G401 (cell line): ENCODE measurements at regions not wholly inside any gene's neighbourhood (a gene's known extent, or its start where the extent isn't known, plus 50 kb on each side); places are given as distances from the start of the nearest gene placed in this dataset.

Experiments used
- DNase-seq: peaks from one replicate; pipeline ENCODE4 v3.0.0-alpha.2; 2015; ENCODE audit warnings: low spot score
- in situ Hi-C: cut with HindIII; loops from 2 replicates; pipeline ENCODE4 v1.10.0; 2016; ENCODE audit warnings: low sequenced_read_pairs, mixed read lengths

DNA sequence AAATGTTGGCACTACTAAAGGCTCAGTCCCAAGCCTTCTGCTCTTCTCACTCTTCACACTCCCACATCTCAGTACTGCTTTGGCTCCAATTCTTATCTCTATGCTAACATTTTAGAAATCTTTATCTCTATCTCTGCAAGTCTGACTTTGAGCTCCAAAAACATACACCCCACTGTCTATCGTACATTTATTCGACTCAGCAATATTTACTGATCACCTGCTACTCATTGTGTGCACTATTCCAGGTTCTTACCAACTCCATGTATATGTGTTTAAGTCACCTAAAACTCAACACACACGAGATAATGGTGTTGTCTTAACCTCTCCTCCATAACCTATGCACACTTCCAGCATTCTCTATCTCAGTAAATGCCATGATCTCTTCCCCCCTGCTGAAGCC is 268.2 kb upstream of the CRIM1 start:
- in situ Hi-C loops = no loop called here
- DNase-seq = no peak

DNA sequence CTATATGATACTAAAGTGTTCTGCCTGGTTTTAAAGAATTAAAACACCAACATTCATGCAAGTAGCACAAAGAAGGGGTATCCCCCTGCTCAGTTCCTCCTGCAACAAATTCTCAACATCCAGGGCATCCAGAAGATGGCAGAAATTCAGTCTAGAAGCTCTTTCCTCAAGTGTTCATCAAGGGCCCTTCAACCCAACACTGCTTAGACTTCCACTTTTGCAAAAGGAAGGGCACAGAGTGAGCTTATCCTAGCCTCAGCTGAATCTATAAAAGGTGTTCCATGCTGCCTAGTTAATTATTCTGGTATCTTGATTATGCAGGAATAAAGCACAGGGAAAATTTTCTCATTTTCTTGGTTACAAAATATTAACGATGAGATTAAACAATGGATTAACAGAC is 275.8 kb upstream of the CRIM1 start:
- DNase-seq = no peak
- in situ Hi-C loops = no loop called here

DNA sequence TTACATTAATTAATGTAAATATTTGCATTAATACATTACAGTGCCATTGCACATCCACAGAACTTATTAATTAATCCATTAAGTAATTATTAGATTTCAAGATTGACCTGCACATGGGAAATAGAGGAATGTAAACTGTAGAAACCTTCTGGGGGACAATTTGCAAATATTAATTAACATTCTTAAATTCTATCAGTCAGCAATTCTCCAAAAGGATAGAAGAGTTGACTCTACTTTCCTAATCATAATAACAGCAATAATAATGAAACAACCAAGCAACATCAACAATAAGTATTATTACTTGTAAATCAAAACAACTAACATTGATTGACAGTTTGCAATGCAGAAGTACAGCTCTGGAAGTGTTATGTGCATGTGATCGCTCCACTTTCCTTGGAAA is 281.6 kb upstream of the CRIM1 start:
- DNase-seq = no peak
- in situ Hi-C loops = no loop called here

DNA sequence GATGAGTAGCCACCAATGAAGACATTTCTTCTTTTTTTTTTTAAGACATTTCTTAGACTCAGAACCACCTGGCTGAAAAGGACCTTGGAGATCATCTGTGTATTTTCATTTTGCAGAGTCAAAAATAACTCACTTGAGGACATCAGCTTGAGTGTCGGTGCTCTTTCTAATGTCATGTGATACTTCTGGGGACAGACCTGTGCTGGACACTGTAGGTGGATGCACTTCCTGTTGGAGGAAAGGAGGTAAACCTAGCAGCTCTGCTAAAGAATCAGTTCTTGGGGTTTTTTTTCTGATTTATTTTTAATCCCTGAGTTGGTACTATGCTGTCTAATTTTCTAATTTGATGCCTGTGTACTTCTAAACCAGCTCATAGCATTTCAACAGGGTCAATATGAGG is 283.9 kb upstream of the CRIM1 start:
- in situ Hi-C loops = no loop called here
- DNase-seq = no peak

DNA sequence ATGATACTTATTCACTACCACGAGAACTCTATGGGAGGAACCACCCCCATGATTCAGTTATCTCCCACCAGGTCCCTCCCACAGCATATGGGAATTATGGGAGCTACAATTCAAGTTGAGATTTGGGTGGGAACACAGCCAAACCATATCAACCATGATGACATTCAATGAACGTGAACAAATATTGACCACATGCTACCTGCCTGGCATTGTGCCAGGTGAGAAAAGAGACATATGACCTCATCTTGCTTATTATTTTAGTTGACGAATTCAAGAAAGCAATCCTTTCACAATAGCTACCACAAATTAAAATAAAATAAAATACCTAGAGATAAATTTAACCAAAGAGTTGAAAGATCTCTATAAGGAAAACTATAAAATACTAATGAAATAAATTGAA is 286.5 kb upstream of the CRIM1 start:
- in situ Hi-C loops = no loop called here
- DNase-seq = no peak

DNA sequence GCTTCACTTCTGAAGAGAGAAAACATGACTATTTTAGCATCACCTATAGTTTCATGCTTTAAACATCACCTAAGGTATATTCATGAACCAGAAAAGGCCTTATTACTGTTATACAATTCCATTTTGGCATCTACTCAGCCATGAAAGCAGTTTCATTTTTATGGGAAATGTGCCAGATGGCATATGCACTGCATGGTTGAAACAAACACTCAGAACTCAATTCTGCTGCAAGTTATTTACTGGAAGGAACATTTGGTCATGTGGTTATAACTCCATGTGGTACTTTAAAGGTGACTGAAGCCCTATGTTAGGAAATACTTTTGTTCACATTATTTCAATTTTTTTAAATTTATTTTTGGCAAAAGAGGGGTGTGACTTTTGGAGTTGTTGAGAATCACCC is 287.5 kb upstream of the CRIM1 start:
- no peak for DNase-seq
- in situ Hi-C loops = no loop called here

DNA sequence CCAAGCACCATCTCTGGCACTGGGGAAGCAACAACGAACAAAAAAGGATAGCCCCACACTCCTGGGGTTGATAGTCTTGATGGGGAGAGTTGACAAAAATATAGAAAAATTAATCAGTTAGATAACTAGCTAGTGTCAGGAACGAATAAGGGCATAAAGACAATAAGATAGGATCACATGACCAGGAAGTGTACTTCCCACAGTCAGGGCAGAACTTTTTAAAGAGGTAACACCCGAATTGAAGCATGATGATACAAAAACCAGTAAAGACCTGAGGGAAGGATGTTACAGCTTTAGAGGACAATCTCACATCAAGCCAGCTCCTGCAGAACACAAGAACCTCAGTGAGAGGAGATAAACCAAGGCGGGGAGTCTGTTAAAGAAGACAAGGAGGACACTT is 295.4 kb upstream of the CRIM1 start:
- in situ Hi-C loops = no loop called here
- DNase-seq = no peak

DNA sequence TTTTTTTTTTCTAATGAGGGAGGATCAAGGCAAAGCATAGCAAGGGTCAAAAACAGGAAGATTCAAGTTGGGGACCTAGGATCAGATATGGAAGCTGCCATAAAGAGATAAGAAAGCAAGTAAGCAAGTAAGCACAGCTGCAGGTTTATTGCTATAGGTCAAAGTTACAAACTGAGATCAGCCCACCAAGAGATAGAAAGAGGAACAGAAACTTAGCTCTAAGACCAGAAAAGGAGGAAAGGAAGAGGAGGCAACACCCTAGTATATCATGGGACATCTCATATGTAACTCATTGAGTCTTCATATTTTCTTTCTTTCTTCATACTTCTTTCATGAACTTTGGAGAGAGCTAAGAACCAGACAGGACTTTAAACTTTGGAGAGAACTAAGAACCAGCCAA is 295.9 kb upstream of the CRIM1 start:
- in situ Hi-C loops = no loop called here
- DNase-seq = no peak

DNA sequence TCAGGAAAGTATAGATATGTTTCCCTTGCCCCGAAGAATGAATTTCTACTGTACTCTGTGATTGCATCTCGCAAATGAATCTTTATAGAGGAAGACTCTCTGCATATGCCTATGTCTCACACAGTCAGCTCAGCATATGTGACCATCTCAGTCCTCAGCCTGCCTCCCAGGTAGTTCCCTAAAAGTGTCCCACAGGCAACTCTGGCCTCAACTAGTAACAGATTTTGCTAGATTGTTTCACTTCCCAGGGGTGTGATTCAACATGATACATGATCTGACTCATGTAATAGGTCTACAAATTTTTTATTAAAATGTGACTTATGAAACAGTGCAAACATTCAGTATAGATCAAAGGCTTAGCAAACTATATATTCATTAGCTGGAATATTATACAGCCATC is 296.6 kb upstream of the CRIM1 start:
- in situ Hi-C loops = no loop called here
- DNase-seq = no peak

DNA sequence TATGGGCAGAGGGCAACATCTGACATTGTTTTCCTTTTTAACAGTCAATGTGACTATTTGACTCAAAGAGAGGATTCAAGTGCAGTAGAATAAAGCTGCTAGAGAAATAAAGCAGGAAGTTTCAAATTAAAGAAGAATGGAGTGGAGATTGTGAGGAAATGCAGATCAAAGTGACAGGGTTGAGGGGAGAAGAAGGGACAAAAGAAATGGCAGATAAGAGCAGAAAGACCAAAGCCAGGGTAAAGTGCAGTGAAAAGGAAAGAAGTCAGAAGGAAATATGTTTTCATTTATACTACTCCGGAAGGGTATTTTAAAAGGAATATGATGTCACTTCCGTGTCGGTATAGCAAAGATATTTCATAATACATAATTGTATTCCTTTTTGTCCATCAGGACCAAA is 297.5 kb upstream of the CRIM1 start:
- in situ Hi-C loops = no loop called here
- no peak for DNase-seq

DNA sequence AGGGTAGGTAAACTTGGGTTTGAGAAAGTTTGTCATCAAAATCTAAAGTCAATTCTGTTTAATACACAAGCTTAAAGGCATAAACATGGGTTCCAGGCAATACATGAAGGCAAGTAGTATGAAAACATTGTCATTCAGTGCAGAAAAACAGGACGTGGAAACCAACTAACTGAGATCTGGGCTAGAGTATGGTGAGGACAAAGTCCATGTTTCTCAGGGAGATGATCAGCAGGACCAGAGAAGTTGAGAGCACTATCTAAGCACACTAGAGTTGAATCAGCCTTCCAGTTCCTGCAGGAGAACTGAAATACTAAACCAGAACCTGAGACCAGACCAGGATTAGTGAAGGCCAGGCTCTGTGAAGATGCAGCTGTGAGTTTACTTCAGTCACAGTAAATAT is 302.8 kb upstream of the CRIM1 start:
- in situ Hi-C loops = no loop called here
- no peak for DNase-seq

DNA sequence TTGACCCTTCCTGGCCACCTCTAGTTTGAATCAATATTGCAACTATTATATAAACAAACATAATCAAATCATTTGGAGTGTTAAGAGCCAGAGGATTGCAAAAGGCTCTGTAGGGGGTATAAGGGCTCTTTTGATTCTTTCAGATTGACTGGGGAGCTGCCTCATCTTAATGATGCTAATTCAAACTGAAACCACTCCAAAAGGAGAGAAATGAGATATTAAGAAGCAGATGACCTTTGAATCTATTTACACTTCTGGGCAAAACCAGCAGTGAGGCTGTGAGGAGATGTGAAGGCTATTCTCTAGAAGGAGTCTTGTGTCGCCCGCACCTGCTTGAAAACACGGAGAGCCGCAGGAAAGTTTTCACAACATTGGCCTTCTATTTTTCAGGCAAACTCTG is 311.2 kb upstream of the CRIM1 start:
- no peak for DNase-seq

DNA sequence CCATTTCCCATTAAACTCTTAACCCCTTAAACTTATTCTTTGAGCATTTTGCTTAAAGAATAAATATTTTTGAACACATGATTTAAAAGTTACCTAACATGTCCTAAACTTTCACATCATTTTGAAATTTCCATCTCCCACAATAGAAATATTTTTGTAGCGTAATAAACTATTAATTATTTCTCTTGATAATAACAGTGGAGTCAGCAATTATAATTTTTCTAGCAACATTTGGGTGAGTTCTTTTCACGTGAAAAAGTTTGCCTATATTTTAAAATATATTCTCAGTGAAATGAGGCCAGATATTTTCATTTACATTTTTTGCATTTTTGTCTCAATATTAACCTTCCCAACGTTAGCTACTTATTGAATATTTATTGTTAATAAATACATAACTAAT is 320.4 kb upstream of the CRIM1 start:
- no peak for DNase-seq
- in situ Hi-C loops = no loop called here

More for the DNA sequence above, 311.2 kb upstream of the CRIM1 start:
- in situ Hi-C loops = no loop called here

DNA sequence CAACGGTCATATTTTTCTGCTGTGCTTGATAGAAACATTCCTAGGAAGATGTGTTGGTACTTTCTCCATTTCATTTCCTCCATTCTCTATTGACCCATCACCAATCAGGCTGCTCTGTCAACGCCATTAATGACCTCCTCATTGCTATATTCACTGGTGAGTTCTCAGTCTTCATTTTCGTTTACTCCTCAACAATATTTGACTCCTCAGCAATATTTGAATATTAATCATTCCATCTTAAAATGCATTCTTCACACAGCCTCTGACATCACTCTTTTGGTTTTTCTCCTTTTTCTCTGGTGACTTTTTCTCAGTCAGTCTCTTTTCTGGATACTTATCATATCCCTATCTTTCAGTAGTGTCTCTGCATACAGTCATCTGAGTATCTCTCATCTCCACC is 323.5 kb upstream of the CRIM1 start:
- DNase-seq = no peak
- in situ Hi-C loops = no loop called here

DNA sequence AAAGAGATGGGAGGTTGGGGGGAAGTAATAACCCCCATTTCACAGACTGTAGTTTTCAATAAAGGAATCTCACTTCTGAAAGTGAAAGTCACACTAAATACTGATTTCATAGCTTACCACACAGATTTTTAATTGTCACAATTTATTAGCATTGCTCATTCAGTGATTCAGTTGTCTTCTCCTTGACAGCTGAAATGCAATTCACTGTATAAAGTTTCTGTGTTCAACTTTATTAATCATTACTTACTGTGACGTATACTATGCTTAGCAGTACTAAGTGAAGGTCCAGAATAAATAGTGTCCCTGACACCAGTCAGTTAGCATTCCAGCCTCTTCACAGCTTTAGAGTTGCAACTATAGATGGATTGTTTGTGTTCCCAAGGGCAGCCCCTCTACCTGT is 324.1 kb upstream of the CRIM1 start:
- in situ Hi-C loops = no loop called here
- no peak for DNase-seq

DNA sequence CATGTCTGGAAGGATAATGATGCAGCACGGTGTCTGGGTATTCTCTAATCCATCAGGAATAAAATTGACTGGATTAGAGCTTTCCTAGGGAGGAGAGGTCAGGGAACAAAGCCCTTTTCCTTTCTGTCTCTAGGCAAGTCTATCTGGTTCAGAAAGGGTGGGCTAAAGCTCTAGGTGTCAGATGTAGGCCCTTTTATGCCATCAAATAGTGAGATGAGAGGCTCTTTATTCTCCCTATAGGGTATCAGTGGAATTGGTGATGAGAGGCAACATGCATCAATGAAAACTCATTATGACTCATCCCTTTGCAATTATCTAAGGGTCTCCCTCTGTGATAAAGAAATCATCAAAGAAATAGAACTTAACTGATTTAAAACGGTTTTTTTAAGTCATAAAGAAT is 328.0 kb upstream of the CRIM1 start:
- no peak for DNase-seq
- in situ Hi-C loops = no loop called here

DNA sequence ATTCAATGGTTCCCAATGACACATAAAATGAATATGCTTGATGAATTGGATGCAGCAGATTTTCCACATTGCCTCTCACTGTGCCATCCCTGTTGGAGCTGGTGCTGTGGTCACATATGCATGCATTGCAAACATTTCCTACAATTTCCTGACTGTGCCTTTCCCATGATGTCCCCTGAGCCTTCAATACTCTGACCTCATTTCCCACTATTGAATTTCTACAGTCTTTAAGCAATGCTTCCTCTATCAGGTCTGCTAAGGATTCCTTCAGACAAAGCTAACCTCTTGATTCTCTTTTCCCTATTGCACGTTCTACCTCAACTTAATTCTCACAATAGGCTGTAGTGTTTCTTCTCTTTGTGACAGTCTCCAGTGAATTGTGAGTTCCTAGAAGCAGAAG is 342.5 kb upstream of the CRIM1 start:
- no peak for DNase-seq
- in situ Hi-C loops = no loop called here

DNA sequence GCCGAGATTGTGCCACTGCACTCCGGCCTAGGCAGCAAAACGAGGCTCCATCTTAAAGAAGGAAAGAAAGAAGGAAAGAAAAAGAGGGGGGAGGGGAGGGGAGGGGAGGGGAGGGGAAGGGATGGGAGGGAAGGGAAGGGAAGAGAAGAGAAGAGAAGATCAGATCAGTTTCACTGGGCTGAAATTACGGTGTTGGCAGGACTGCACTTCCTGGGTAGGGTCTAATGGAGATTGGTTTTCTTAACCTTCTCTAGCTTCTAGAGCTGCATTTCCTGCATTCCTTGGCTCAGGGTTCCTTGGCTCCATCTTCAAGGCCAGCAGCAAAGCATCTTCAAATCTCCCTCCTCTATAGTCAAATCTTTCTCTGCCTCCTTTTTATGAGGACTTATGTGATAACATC is 349.1 kb upstream of the CRIM1 start:
- in situ Hi-C loops = no loop called here

DNA sequence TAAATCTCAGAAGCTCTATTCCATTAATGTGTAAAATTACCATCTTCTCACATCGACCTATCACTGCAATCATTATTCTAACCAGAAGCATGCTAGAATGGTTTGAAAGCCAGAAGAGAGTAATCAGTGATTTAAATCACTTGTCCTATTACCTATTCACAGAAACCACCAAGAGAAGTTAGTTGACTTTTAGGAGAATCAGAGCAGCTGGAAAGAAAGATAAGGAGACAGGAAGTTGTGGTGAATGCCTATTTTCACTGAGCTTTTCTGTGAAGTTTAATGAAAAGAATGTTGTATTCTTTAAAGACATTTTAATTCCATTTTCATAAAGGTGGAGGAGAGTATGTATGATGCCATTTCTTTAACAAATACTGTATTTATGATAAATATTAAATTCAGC is 352.6 kb upstream of the CRIM1 start:
- DNase-seq = no peak
- in situ Hi-C loops = no loop called here

More for the DNA sequence above, 349.1 kb upstream of the CRIM1 start:
- DNase-seq = no peak

DNA sequence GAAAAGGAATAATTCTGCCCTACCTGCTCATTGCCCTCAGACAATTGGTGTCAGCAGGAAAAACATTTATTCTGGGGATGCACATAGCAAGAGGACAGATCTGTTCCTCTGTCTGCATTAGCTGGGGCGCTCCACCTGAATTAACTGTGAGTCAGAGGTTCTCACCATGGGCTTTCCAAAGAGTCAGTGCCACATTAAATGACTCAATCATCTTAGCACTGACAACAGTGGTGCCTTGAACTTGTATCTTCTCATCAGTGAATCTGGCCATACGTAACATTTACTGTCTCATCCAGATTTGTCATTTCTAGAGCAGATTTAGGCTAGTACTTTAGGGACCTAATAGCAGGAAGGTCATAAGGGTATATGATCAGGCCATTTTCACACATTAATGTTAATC is 358.1 kb upstream of the CRIM1 start:
- in situ Hi-C loops = no loop called here
- no peak for DNase-seq

DNA sequence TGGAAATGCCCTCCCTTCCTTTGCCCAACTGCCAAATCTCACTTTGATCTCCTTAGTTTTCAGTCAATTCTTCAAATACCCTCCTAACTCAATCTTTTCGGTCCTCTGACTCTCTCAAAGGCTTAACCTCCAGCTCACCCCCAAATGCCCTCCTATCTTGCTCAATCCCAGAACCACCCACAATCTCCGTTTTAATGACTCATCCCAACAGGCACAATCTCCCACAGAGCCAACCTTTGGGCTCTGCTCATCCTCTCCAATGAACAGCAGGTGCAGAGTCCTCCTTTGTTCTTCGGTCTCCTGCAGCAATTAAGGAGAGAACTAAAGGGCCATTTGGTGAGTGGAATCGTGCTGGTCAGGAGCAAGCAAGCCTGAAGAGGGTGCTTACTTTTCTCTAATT is 366.1 kb upstream of the CRIM1 start:
- DNase-seq = no peak
- in situ Hi-C loops = no loop called here

DNA sequence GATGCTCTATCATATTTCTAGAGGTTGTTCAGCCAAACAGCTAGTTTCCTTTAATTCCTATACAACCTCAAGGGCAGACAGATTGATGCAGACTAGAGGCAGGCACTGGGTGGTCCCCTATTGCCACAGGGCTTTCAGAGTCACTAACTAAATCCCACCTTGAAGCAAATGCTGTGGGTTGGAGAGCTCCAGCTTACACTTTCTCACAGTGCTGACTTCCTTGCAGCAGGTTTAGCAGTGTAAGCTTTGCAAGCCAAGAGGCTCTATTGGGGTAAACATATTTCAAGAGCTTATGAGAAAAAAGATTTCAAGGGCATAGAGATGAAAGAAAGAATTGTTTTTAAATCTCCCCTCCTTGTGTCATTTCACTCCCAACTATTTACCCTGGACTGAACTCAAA is 366.5 kb upstream of the CRIM1 start:
- DNase-seq = no peak
- in situ Hi-C loops = no loop called here
